H1 (cell line): ENCODE measurements at regions not wholly inside any gene's neighbourhood (a gene's known extent, or its start where the extent isn't known, plus 50 kb on each side); places are given as distances from the start of the nearest gene placed in this dataset.

Experiments
- CTBP2 ChIP-seq: IDR thresholded peaks from 2 replicates; pipeline ENCODE4 v1.7.0; 2011; ENCODE audit warnings: borderline replicate concordance, mild to moderate bottlenecking, moderate library complexity, mixed read lengths, low read length; ENCODE audit not compliant: insufficient read depth, insufficient read length
- KDM5A ChIP-seq: fragments of 200-600 bp; IDR thresholded peaks from 2 replicates; pipeline ENCODE4 v1.7.1; 2012; ENCODE audit warnings: mild to moderate bottlenecking, low read length, inconsistent platforms, mixed read lengths
- YY1 ChIP-seq: IDR thresholded peaks from 2 replicates; pipeline ENCODE4 v1.6.1; 2011; ENCODE audit warnings: low read depth, mild to moderate bottlenecking, low read length

GRCh38 chr6:116997496-116997895 is 120.5 kb downstream of the RFX6 start (continued):
- TF ChIP-seq YY1, result no peak
- TF ChIP-seq KDM5A, result no peak
- TF ChIP-seq CTBP2, result no peak
